C4-2B (cell line): ENCODE measurements at regions not wholly inside any gene's neighbourhood (a gene's known extent, or its start where the extent isn't known, plus 50 kb on each side); places are given as distances from the start of the nearest gene placed in this dataset.

ENCODE experiments used
- CTCF ChIP-seq: fragments of 450-650 bp; conservative IDR thresholded peaks from 2 replicates; pipeline ENCODE4 v1.5.1; 2017; ENCODE audit warnings: mild to moderate bottlenecking
- ZFX ChIP-seq: fragments of 450-650 bp; IDR thresholded peaks from 2 replicates; pipeline ENCODE4 v1.6.1; 2017

DNA sequence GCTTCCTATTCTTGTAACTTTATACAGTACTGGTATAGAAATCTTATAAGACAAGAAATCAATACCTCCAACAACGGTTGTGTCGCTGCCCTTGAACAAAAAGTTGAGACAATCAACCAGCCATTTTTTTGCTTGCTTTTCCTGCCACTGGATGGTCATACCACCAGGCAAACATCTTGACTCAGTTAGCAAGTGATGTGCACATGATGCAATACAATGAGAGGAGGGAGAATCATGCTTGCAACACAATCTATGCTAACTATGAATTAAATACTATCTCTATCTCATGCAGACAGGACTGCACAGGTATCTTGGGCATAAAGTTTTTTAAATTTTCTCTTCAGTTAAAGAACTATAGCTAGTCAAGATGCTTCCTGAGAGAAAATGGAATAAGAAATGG, 877.7 kb upstream of the CITED2 start:
- TF ChIP-seq CTCF (no peak), ZFX (no peak)
